Liver (tissue), 8 donors: ENCODE measurements at regions not wholly inside any gene's neighbourhood (a gene's known extent, or its start where the extent isn't known, plus 50 kb on each side); places are given as distances from the start of the nearest gene placed in this dataset.

Experiments
- DNase-seq: peaks from one replicate; pipeline ENCODE4 v3.0.0-alpha.2; 2017; ENCODE audit warnings: low spot score
- H3K27ac ChIP-seq, 2 donors: one replicate each; pipeline ENCODE4 v1.7.0; 2013; ENCODE audit warnings: inconsistent platforms in 2 of 2, low read length in 2 of 2, control low read depth in 1 of 2, low read depth in 1 of 2, mild to moderate bottlenecking in 1 of 2
- H3K27me3 ChIP-seq, 4 donors: one replicate each; pipeline versions ENCODE4 v1.6.1 to v1.7.0; 2013; ENCODE audit warnings: low read length in 3 of 4, inconsistent platforms in 1 of 4, mild to moderate bottlenecking in 1 of 4, moderate library complexity in 1 of 4; ENCODE audit not compliant: control insufficient read depth in 4 of 4, insufficient read depth in 4 of 4
- H3K36me3 ChIP-seq, 4 donors: one replicate each; pipeline versions ENCODE4 v1.6.1 to v1.7.0; 2013; ENCODE audit warnings: low read length in 3 of 4, mild to moderate bottlenecking in 3 of 4, low read depth in 1 of 4, moderate library complexity in 1 of 4; ENCODE audit not compliant: control insufficient read depth in 4 of 4, insufficient read depth in 3 of 4
- H3K4me1 ChIP-seq, 4 donors: one replicate each; pipeline versions ENCODE4 v1.6.1 to v1.7.0; 2013; ENCODE audit warnings: low read length in 3 of 4, mild to moderate bottlenecking in 3 of 4, moderate library complexity in 1 of 4; ENCODE audit not compliant: control insufficient read depth in 4 of 4, insufficient read depth in 4 of 4
- H3K4me3 ChIP-seq, 3 donors: one replicate each; pipeline versions ENCODE4 v1.6.1 to v1.7.0; 2013; ENCODE audit warnings: low read length in 3 of 3, control low read depth in 1 of 3, low read depth in 1 of 3, mild to moderate bottlenecking in 1 of 3
- H3K9ac ChIP-seq, 2 donors: one replicate each; pipeline ENCODE4 v1.7.0; 2013; ENCODE audit warnings: low read length in 2 of 2, mild to moderate bottlenecking in 2 of 2, moderate library complexity in 2 of 2, control low read depth in 1 of 2, low read depth in 1 of 2
- H3K9me3 ChIP-seq, 4 donors: one replicate each; pipeline versions ENCODE4 v1.6.1 to v1.7.0; 2013; ENCODE audit warnings: low read length in 3 of 4; ENCODE audit not compliant: control insufficient read depth in 4 of 4
- EGR1 ChIP-seq, 2 donors: IDR thresholded peaks; 2 replicates each; pipeline ENCODE4 v1.6.1; 2016 to 2018; ENCODE audit warnings: antibody characterized with exemption in 2 of 2, low read depth in 2 of 2
- FOXA1 ChIP-seq: IDR thresholded peaks from 2 replicates; pipeline ENCODE4 v1.6.1; 2016; ENCODE audit warnings: antibody characterized with exemption
- FOXA2 ChIP-seq: IDR thresholded peaks from 2 replicates; pipeline ENCODE4 v1.6.1; 2016; ENCODE audit warnings: antibody characterized with exemption
- GABPA ChIP-seq, 2 donors: IDR thresholded peaks in 1 of 2; conservative IDR thresholded peaks in 1 of 2; 2 replicates each; pipeline ENCODE4 v1.6.1; 2016; ENCODE audit warnings: antibody characterized with exemption in 2 of 2, mild to moderate bottlenecking in 1 of 2, moderate library complexity in 1 of 2
- HNF4A ChIP-seq, 2 donors: conservative IDR thresholded peaks; 2 replicates each; pipeline ENCODE4 v1.6.1; 2016; ENCODE audit warnings: antibody characterized with exemption in 2 of 2, mild to moderate bottlenecking in 2 of 2
- HNF4G ChIP-seq: IDR thresholded peaks from 2 replicates; pipeline ENCODE4 v1.6.1; 2016; ENCODE audit warnings: antibody characterized with exemption
- JUND ChIP-seq, 2 donors: IDR thresholded peaks; 2 replicates each; pipeline ENCODE4 v1.6.1; 2016; ENCODE audit warnings: antibody characterized with exemption in 2 of 2
- NR2F2 ChIP-seq: IDR thresholded peaks from 2 replicates; pipeline ENCODE4 v1.6.1; 2016; ENCODE audit warnings: antibody characterized with exemption
- RAD21 ChIP-seq, 2 donors: IDR thresholded peaks; 2 replicates each; pipeline ENCODE4 v1.6.1; 2016; ENCODE audit warnings: antibody characterized with exemption in 2 of 2, mild to moderate bottlenecking in 2 of 2
- RXRA ChIP-seq, 2 donors: IDR thresholded peaks; 2 replicates each; pipeline ENCODE4 v1.6.1; 2017 to 2018; ENCODE audit warnings: antibody characterized with exemption in 2 of 2, mild to moderate bottlenecking in 1 of 2
- SP1 ChIP-seq: IDR thresholded peaks from 2 replicates; pipeline ENCODE4 v1.6.1; 2018; ENCODE audit warnings: antibody characterized with exemption, mild to moderate bottlenecking
- TAF1 ChIP-seq: conservative IDR thresholded peaks from 2 replicates; pipeline ENCODE4 v1.6.1; 2016; ENCODE audit warnings: antibody characterized with exemption, mild to moderate bottlenecking
- YY1 ChIP-seq: IDR thresholded peaks from 2 replicates; pipeline ENCODE4 v1.6.1; 2016; ENCODE audit warnings: antibody characterized with exemption, mild to moderate bottlenecking
- ZBTB33 ChIP-seq: IDR thresholded peaks from 2 replicates; pipeline ENCODE4 v1.6.1; 2016; ENCODE audit warnings: antibody characterized with exemption
- WGBS: extraction: QIAGEN DNeasy Blood & Tissue Kit; methylation state at CpG from one replicate; pipeline ENCODE4 v1.1.7; 2013; 5-methylcytosine and 5-hydroxymethylcytosine counted together
- TF ChIP-seq, protein P1 (sequence below): IDR thresholded peaks from 2 replicates; pipeline ENCODE4 v1.6.1; 2016; ENCODE audit warnings: antibody characterized with exemption, mild to moderate bottlenecking
- TF ChIP-seq, protein P2 (sequence below): IDR thresholded peaks from 2 replicates; pipeline ENCODE4 v1.6.1; 2016; ENCODE audit warnings: antibody characterized with exemption
- TF ChIP-seq, protein P3 (sequence below): IDR thresholded peaks from 2 replicates; pipeline ENCODE4 v1.6.1; 2016; ENCODE audit warnings: antibody characterized with exemption
- TF ChIP-seq, protein P4 (sequence below): fragments of 150-350 bp; IDR thresholded peaks from 2 replicates; pipeline ENCODE4 v1.5.1; 2017; ENCODE audit warnings: improper control_type of control experiment, low read depth, low read length; ENCODE audit not compliant: missing input control
- donor health status: healthy.
- donor health status: healthy.
- donor health status: healthy.
- donor health status: healthy.
- donor health status: healthy.

- TF ChIP-seq SP1, result no peak
- TF ChIP-seq, protein P1, sequence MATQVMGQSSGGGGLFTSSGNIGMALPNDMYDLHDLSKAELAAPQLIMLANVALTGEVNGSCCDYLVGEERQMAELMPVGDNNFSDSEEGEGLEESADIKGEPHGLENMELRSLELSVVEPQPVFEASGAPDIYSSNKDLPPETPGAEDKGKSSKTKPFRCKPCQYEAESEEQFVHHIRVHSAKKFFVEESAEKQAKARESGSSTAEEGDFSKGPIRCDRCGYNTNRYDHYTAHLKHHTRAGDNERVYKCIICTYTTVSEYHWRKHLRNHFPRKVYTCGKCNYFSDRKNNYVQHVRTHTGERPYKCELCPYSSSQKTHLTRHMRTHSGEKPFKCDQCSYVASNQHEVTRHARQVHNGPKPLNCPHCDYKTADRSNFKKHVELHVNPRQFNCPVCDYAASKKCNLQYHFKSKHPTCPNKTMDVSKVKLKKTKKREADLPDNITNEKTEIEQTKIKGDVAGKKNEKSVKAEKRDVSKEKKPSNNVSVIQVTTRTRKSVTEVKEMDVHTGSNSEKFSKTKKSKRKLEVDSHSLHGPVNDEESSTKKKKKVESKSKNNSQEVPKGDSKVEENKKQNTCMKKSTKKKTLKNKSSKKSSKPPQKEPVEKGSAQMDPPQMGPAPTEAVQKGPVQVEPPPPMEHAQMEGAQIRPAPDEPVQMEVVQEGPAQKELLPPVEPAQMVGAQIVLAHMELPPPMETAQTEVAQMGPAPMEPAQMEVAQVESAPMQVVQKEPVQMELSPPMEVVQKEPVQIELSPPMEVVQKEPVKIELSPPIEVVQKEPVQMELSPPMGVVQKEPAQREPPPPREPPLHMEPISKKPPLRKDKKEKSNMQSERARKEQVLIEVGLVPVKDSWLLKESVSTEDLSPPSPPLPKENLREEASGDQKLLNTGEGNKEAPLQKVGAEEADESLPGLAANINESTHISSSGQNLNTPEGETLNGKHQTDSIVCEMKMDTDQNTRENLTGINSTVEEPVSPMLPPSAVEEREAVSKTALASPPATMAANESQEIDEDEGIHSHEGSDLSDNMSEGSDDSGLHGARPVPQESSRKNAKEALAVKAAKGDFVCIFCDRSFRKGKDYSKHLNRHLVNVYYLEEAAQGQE, result no peak
- no peak for TF ChIP-seq EGR1 (IDR thresholded peaks at IDR 0.05; ENCODE audit: low read depth in 2 of 2)
- TF ChIP-seq FOXA2, result no peak
- no peak for TF ChIP-seq YY1
- no peak for TF ChIP-seq RXRA (IDR thresholded peaks at IDR 0.05)
- TF ChIP-seq TAF1, result no peak
- TF ChIP-seq, protein P2, sequence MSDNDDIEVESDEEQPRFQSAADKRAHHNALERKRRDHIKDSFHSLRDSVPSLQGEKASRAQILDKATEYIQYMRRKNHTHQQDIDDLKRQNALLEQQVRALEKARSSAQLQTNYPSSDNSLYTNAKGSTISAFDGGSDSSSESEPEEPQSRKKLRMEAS, result no peak
- TF ChIP-seq, protein P3, sequence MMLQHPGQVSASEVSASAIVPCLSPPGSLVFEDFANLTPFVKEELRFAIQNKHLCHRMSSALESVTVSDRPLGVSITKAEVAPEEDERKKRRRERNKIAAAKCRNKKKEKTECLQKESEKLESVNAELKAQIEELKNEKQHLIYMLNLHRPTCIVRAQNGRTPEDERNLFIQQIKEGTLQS, result no peak
- TF ChIP-seq HNF4G, result no peak
- TF ChIP-seq RAD21 (IDR thresholded peaks at IDR 0.05), result no peak
- TF ChIP-seq GABPA (IDR thresholded peaks at IDR 0.05 in 1 of 2, conservative IDR thresholded peaks at IDR 0.05 in 1 of 2), result no peak
- TF ChIP-seq NR2F2, result no peak
- TF ChIP-seq JUND (IDR thresholded peaks at IDR 0.05), result no peak
- no peak for DNase-seq
- Histone ChIP-seq H3K27ac (no peak overlapping the region), H3K4me1 (no peaks in the 10 kb centered on the region), H3K27me3 (no peaks in the 10 kb centered on the region), H3K36me3 (no peaks in the 10 kb centered on the region), H3K9me3 (no peaks in the 10 kb centered on the region), H3K4me3 (no peak overlapping the region), H3K9ac (no peak overlapping the region)
- 87% methylated on average over 12 of the region's 12 CpGs for WGBS
Measured at GRCh38 chr15:99472416-99473145, 93.2 kb upstream of the MEF2A start.

DNA sequence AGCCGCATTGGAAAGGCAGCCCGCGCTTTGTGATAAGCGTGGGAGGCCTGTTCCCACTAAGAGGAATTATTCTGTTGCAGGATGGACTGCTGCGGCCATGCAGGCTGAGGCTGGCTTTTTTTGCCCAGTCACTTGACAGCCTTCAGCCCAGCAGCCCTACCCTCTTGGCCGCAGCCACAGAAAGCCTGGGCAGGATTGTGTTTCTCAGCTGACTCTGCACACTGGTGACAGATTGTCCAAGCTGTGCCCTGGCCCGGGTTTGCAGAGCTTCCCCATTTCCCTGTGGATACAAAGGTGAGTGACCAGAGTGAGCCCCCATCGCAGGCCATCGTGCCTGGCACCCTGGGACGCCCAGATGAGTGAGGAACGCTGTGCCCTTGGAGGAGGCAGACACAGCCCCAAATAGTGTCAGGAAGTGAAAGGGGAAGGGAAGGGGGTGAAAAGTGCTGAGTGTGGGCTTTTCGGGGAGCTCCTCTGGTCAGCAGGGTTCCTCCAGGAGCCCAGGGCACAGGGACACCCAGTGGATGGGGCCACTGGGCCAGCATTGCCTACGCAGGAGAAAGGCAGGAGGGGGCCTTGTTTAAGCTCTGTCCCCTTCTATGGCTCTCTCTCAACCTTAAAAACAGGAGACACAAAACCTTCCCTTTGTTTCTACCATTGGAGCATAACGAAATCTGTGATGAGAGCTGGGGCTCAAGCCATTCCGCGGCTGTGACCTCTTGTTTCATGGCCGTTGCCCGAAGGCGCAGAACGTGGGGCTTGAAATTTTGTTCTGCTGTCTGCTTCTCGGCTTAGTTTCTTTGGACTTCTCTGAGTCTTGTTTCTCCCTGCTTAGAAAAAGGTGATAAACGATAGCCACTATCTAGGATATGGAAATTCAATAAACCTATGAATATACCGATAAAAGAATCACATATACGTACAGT, 91.5 kb upstream of the MEF2A start:
- no peaks in the 10 kb centered on the region for H3K36me3 ChIP-seq
- TF ChIP-seq NR2F2 (no peak), FOXA1 (no peak), ZBTB33 (no peak), JUND (IDR thresholded peaks at IDR 0.05) (no peak), HNF4A (conservative IDR thresholded peaks at IDR 0.05) (no peak), FOXA2 (no peak), SP1 (no peak), RXRA (IDR thresholded peaks at IDR 0.05) (no peak), YY1 (no peak), GABPA (IDR thresholded peaks at IDR 0.05 in 1 of 2, conservative IDR thresholded peaks at IDR 0.05 in 1 of 2) (no peak), EGR1 (IDR thresholded peaks at IDR 0.05; ENCODE audit: low read depth in 2 of 2) (no peak)
- TF ChIP-seq, protein P4, sequence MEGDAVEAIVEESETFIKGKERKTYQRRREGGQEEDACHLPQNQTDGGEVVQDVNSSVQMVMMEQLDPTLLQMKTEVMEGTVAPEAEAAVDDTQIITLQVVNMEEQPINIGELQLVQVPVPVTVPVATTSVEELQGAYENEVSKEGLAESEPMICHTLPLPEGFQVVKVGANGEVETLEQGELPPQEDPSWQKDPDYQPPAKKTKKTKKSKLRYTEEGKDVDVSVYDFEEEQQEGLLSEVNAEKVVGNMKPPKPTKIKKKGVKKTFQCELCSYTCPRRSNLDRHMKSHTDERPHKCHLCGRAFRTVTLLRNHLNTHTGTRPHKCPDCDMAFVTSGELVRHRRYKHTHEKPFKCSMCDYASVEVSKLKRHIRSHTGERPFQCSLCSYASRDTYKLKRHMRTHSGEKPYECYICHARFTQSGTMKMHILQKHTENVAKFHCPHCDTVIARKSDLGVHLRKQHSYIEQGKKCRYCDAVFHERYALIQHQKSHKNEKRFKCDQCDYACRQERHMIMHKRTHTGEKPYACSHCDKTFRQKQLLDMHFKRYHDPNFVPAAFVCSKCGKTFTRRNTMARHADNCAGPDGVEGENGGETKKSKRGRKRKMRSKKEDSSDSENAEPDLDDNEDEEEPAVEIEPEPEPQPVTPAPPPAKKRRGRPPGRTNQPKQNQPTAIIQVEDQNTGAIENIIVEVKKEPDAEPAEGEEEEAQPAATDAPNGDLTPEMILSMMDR, result no peak
- TF ChIP-seq, protein P3, result no peak
- TF ChIP-seq, protein P2, result no peak
- no peaks in the 10 kb centered on the region for H3K27me3 ChIP-seq
- H3K4me3 ChIP-seq, result no peak overlapping the region
- H3K9me3 ChIP-seq, result no peaks in the 10 kb centered on the region
- no peak for DNase-seq
- 84% methylated on average over 24 of the region's 24 CpGs for WGBS
- no peaks in the 10 kb centered on the region for H3K4me1 ChIP-seq
- no peak overlapping the region for H3K9ac ChIP-seq
- no peak overlapping the region for H3K27ac ChIP-seq
